ENCODE measurements at regions not wholly inside any gene's neighbourhood (a gene's known extent, or its start where the extent isn't known, plus 50 kb on each side); places are given as distances from the start of the nearest gene placed in this dataset.
A peak's percentile ranks its signal among the peaks of the same experiment; 100 is the strongest.

DNA sequence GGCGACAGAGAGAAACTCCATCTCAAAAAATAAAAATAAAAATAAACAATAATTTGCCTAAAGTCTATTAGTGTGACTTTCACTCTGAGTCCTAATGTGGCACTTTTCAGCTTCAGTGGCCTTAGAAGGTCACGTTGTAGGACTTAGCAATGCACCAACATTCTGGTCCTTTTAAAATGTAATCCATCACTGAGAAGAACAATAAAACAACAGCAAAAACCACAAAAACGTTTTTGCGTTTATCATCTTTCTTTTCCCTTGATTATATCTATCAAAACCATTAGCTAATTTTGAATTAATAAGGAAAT is 190.1 kb upstream of the ZNF608 start:
- H3K27ac ChIP-seq (ENCODE audit: low read length) = no peak overlapping the region
- no peak overlapping the region for H2AFZ ChIP-seq (ENCODE audit: low read length)
- no peaks in the 10 kb centered on the region for H3K27me3 ChIP-seq (ENCODE audit: low read length)
- H3K9me2 ChIP-seq (replicated peaks; ENCODE audit: insufficient read depth, low read length) = no peaks in the 10 kb centered on the region
- no peak overlapping the region for H3K4me2 ChIP-seq (ENCODE audit: low read depth, low read length, poor library complexity, severe bottlenecking)
- no peak overlapping the region for H3K4me3 ChIP-seq (ENCODE audit: low read length)
- no peaks in the 10 kb centered on the region for H3K9me3 ChIP-seq (ENCODE audit: low read length)
- H3K36me3 ChIP-seq (ENCODE audit: insufficient read depth, low read length) = no peaks in the 10 kb centered on the region
- no peaks in the 10 kb centered on the region for H3K79me2 ChIP-seq (ENCODE audit: low read length)
- no peaks in the 10 kb centered on the region for H4K20me1 ChIP-seq (ENCODE audit: insufficient read depth, low read depth, low read length)
- no peak for DNase-seq
- no peak overlapping the region for H3K9ac ChIP-seq (ENCODE audit: low read length)
- H3K4me1 ChIP-seq (ENCODE audit: low read length) = no peaks in the 10 kb centered on the region

DNA sequence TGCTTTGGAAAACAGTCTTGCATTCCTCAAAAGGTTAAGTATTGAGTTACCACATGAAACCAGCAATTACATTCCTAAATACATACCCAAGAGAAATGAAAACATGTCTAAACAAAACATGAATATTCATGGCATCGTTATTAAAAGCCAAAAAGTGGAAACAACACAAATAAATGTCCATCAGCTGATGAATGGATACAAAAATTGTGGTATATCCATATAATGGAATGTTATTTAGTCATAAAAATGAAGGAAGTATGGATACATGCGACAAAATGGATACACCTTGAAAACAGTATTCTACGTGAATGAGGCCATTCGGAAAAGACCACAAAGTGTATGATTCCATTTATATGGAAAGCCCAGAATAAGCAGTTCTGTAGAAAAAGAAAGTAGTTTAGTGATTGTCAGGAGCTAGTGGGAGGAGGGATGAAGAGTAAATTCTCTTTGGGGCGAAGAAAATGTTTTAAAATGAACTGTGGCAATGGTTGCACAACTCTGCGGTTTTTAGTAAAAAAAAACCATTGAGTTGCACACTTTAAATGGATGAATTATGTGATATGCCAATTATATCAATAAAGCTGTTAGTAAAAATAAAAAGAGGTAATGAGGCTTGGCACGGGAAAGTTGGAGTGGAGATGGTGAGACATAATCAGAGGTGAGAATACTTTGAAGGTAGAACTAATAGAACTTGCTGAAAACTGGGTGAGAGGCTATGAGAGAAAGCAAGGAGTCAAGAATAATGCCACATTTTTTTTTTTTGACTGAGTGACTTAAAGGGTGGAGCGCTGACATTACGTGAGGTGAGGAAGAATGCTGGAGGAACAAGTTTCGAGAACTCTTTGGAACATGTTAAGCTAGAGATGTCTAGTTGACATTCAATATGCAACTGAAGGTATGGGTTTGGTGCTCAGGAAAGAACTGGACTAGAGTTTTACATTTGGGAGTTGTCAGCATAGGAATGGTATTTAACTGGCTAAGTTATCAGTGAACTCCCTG is 194.9 kb upstream of the ZNF608 start:
- Histone ChIP-seq H4K20me1 (ENCODE audit: insufficient read depth, low read depth, low read length) (no peaks in the 10 kb centered on the region), H3K4me1 (ENCODE audit: low read length) (no peaks in the 10 kb centered on the region), H2AFZ (ENCODE audit: low read length) (no peak overlapping the region), H3K27me3 (ENCODE audit: low read length) (no peaks in the 10 kb centered on the region), H3K79me2 (ENCODE audit: low read length) (no peaks in the 10 kb centered on the region), H3K9ac (ENCODE audit: low read length) (no peak overlapping the region), H3K4me3 (ENCODE audit: low read length) (no peak overlapping the region), H3K9me2 (replicated peaks; ENCODE audit: insufficient read depth, low read length) (no peaks in the 10 kb centered on the region), H3K36me3 (ENCODE audit: insufficient read depth, low read length) (no peaks in the 10 kb centered on the region), H3K9me3 (ENCODE audit: low read length) (no peaks in the 10 kb centered on the region), H3K27ac (ENCODE audit: low read length) (no peak overlapping the region), H3K4me2 (ENCODE audit: low read depth, low read length, poor library complexity, severe bottlenecking) (no peak overlapping the region)
- no peak for DNase-seq

DNA sequence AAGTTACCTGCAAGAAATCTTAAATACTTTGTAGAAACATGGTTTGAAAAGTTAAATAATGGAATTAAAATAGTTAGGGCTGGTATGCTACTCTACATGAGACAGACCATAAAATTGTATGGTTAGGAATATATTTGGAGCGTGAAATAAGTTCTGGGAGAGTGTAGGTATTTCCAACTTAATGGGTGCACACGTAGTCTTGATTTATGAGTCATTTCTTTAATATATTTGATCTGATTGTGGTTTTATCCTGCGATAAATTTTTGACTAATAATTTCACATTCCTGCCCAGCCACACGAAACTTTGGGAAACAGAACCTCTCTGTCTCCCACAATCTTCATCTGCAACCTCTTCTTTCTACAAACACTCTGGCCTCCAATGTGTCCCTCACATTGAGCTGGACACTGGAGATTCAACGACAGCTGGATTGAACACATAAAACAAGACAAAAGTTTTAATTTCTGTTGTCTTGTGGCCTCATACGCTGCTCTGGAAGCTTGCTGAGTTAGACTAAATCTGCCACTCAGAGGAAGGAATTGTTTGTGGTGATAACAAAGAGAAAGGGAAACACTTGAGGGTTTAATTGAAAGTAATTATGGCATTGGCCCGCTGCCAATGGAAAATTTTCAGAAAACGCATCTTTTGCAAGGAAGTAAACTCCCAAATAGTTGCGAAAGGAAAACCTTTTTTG is 201.8 kb upstream of the ZNF608 start:
- no peaks in the 10 kb centered on the region for H3K9me3 ChIP-seq (ENCODE audit: low read length)
- H3K79me2 ChIP-seq (ENCODE audit: low read length) = no peaks in the 10 kb centered on the region
- H3K27ac ChIP-seq (ENCODE audit: low read length) = no peak overlapping the region
- H3K36me3 ChIP-seq (ENCODE audit: insufficient read depth, low read length) = no peaks in the 10 kb centered on the region
- DNase-seq = no peak
- no peak overlapping the region for H3K4me2 ChIP-seq (ENCODE audit: low read depth, low read length, poor library complexity, severe bottlenecking)
- no peaks in the 10 kb centered on the region for H4K20me1 ChIP-seq (ENCODE audit: insufficient read depth, low read depth, low read length)
- no peaks in the 10 kb centered on the region; the same call in 1 of the 2 replicates for H3K4me1 ChIP-seq (ENCODE audit: low read length)
- H3K27me3 ChIP-seq (ENCODE audit: low read length) = no peaks in the 10 kb centered on the region
- H2AFZ ChIP-seq (ENCODE audit: low read length) = no peak overlapping the region
- no peak overlapping the region for H3K9ac ChIP-seq (ENCODE audit: low read length)
- H3K4me3 ChIP-seq (ENCODE audit: low read length) = no peak overlapping the region
- H3K9me2 ChIP-seq (replicated peaks; ENCODE audit: insufficient read depth, low read length) = no peaks in the 10 kb centered on the region

- no peaks in the 10 kb centered on the region; the same call in 1 of the 2 replicates for H3K4me1 ChIP-seq (ENCODE audit: low read length)
- no peak overlapping the region for H3K4me2 ChIP-seq (ENCODE audit: low read depth, low read length, poor library complexity, severe bottlenecking)
- no peak overlapping the region for H3K27ac ChIP-seq (ENCODE audit: low read length)
- H3K9ac ChIP-seq (ENCODE audit: low read length) = no peak overlapping the region
- no peak overlapping the region for H2AFZ ChIP-seq (ENCODE audit: low read length)
- H3K4me3 ChIP-seq (ENCODE audit: low read length) = no peak overlapping the region
- H3K27me3 ChIP-seq (ENCODE audit: low read length) = no peaks in the 10 kb centered on the region
- no peak for DNase-seq
- no peaks in the 10 kb centered on the region for H4K20me1 ChIP-seq (ENCODE audit: insufficient read depth, low read depth, low read length)
- no peaks in the 10 kb centered on the region for H3K9me2 ChIP-seq (replicated peaks; ENCODE audit: insufficient read depth, low read length)
- no peaks in the 10 kb centered on the region for H3K36me3 ChIP-seq (ENCODE audit: insufficient read depth, low read length)
- H3K9me3 ChIP-seq (ENCODE audit: low read length) = no peaks in the 10 kb centered on the region
- no peaks in the 10 kb centered on the region for H3K79me2 ChIP-seq (ENCODE audit: low read length)
Observed at GRCh38 chr5:124948754-124949275, 202.4 kb upstream of the ZNF608 start.

- Histone ChIP-seq H3K27me3 (ENCODE audit: low read length) (no peaks in the 10 kb centered on the region), H3K9me3 (ENCODE audit: low read length) (no peaks in the 10 kb centered on the region), H3K79me2 (ENCODE audit: low read length) (no peaks in the 10 kb centered on the region), H3K9ac (ENCODE audit: low read length) (no peak overlapping the region), H3K36me3 (ENCODE audit: insufficient read depth, low read length) (no peaks in the 10 kb centered on the region), H2AFZ (ENCODE audit: low read length) (no peak overlapping the region), H3K27ac (ENCODE audit: low read length) (no peak overlapping the region), H3K4me2 (ENCODE audit: low read depth, low read length, poor library complexity, severe bottlenecking) (no peak overlapping the region), H3K4me3 (ENCODE audit: low read length) (no peak overlapping the region), H4K20me1 (ENCODE audit: insufficient read depth, low read depth, low read length) (no peaks in the 10 kb centered on the region), H3K4me1 (ENCODE audit: low read length) (no peaks in the 10 kb centered on the region; the same call in 1 of the 2 replicates), H3K9me2 (replicated peaks; ENCODE audit: insufficient read depth, low read length) (no peaks in the 10 kb centered on the region)
- DNase-seq = no peak
Observed at GRCh38 chr5:124949862-124950261, 203.4 kb upstream of the ZNF608 start.

DNA sequence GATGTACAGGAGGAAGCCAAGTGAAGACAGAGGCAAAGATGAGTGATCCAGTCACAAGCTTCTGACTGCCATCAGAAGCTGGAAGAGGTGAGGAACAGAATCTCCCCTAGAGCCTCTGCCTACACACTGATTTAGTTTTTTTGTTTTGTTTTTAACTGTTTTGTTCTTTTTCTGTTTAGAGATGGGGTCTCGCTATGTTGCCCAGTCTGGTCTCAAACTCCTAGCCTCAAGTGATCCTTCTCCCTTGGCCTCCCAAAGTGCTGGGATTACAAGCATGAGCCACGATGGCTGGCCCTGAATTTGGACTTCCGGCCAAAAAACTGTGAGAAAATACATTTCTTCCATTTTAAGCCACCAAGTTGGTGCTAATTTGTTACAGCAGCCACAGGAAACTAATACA is 204.7 kb upstream of the ZNF608 start:
- no peak overlapping the region for H3K4me3 ChIP-seq (ENCODE audit: low read length)
- H3K9ac ChIP-seq (ENCODE audit: low read length) = no peak overlapping the region
- no peaks in the 10 kb centered on the region for H3K79me2 ChIP-seq (ENCODE audit: low read length)
- no peak overlapping the region for H2AFZ ChIP-seq (ENCODE audit: low read length)
- H3K9me2 ChIP-seq (replicated peaks; ENCODE audit: insufficient read depth, low read length) = no peaks in the 10 kb centered on the region
- DNase-seq = no peak
- no peaks in the 10 kb centered on the region for H3K9me3 ChIP-seq (ENCODE audit: low read length)
- H3K4me1 ChIP-seq (ENCODE audit: low read length) = no peaks in the 10 kb centered on the region; the same call in 1 of the 2 replicates
- H3K36me3 ChIP-seq (ENCODE audit: insufficient read depth, low read length) = no peaks in the 10 kb centered on the region
- H4K20me1 ChIP-seq (ENCODE audit: insufficient read depth, low read depth, low read length) = no peaks in the 10 kb centered on the region
- H3K27me3 ChIP-seq (ENCODE audit: low read length) = no peaks in the 10 kb centered on the region
- no peak overlapping the region for H3K27ac ChIP-seq (ENCODE audit: low read length)
- H3K4me2 ChIP-seq (ENCODE audit: low read depth, low read length, poor library complexity, severe bottlenecking) = no peak overlapping the region

- DNase-seq = peak; percentile 44
- Histone ChIP-seq H3K4me3 (ENCODE audit: low read length) (no peak overlapping the region), H4K20me1 (ENCODE audit: insufficient read depth, low read depth, low read length) (no peaks in the 10 kb centered on the region), H3K4me1 (ENCODE audit: low read length) (no peaks in the 10 kb centered on the region; the same call in 1 of the 2 replicates), H3K27ac (ENCODE audit: low read length) (no peak overlapping the region), H3K36me3 (ENCODE audit: insufficient read depth, low read length) (no peaks in the 10 kb centered on the region), H3K9ac (ENCODE audit: low read length) (no peak overlapping the region), H3K4me2 (ENCODE audit: low read depth, low read length, poor library complexity, severe bottlenecking) (no peak overlapping the region), H3K27me3 (ENCODE audit: low read length) (no peaks in the 10 kb centered on the region), H3K79me2 (ENCODE audit: low read length) (no peaks in the 10 kb centered on the region), H2AFZ (ENCODE audit: low read length) (no peak overlapping the region), H3K9me2 (replicated peaks; ENCODE audit: insufficient read depth, low read length) (no peaks in the 10 kb centered on the region), H3K9me3 (ENCODE audit: low read length) (no peaks in the 10 kb centered on the region)
Observed at GRCh38 chr5:124951661-124952060, 205.2 kb upstream of the ZNF608 start.

- Histone ChIP-seq H3K27me3 (ENCODE audit: low read length) (no peaks in the 10 kb centered on the region), H3K9me3 (ENCODE audit: low read length) (no peaks in the 10 kb centered on the region), H3K4me3 (ENCODE audit: low read length) (no peak overlapping the region), H4K20me1 (ENCODE audit: insufficient read depth, low read depth, low read length) (no peaks in the 10 kb centered on the region), H2AFZ (ENCODE audit: low read length) (no peak overlapping the region), H3K36me3 (ENCODE audit: insufficient read depth, low read length) (no peaks in the 10 kb centered on the region), H3K79me2 (ENCODE audit: low read length) (no peaks in the 10 kb centered on the region), H3K4me1 (ENCODE audit: low read length) (no peaks in the 10 kb centered on the region; the same call in 1 of the 2 replicates), H3K9me2 (replicated peaks; ENCODE audit: insufficient read depth, low read length) (no peaks in the 10 kb centered on the region), H3K9ac (ENCODE audit: low read length) (no peak overlapping the region), H3K27ac (ENCODE audit: low read length) (no peak overlapping the region), H3K4me2 (ENCODE audit: low read depth, low read length, poor library complexity, severe bottlenecking) (no peak overlapping the region)
- DNase-seq = no peak
Observed at GRCh38 chr5:124952079-124952478, 205.6 kb upstream of the ZNF608 start.

Measured in Karpas-422 (cell line).